ENCODE measurements at regions not wholly inside any gene's neighbourhood (a gene's known extent, or its start where the extent isn't known, plus 50 kb on each side); places are given as distances from the start of the nearest gene placed in this dataset.

GRCh38 chr12:91523831-91524230 is 341.2 kb upstream of the DCN start:
- no peak for TF ChIP-seq CTCF (IDR thresholded peaks at IDR 0.05; ENCODE audit: insufficient read depth, low read depth, low read length, missing control alignments)
- no peak for DNase-seq (ENCODE audit: low read depth)
- no peak overlapping the region for H3K4me3 ChIP-seq (ENCODE audit: low read depth, low read length)

GRCh38 chr12:91516695-91517047 is 334.1 kb upstream of the DCN start:
- TF ChIP-seq CTCF (IDR thresholded peaks at IDR 0.05; ENCODE audit: insufficient read depth, low read depth, low read length, missing control alignments): no peak

GRCh38 chr12:91515944-91516694 is 333.5 kb upstream of the DCN start:
- H3K4me3 ChIP-seq (ENCODE audit: low read depth, low read length): no peak overlapping the region
- no peak for TF ChIP-seq CTCF (IDR thresholded peaks at IDR 0.05; ENCODE audit: insufficient read depth, low read depth, low read length, missing control alignments)
- DNase-seq (ENCODE audit: low read depth): no peak

More at GRCh38 chr12:91516695-91517047, 334.1 kb upstream of the DCN start:
- H3K4me3 ChIP-seq (ENCODE audit: low read depth, low read length): no peak overlapping the region
- no peak for DNase-seq (ENCODE audit: low read depth)

GRCh38 chr12:91513313-91513712 is 330.7 kb upstream of the DCN start:
- no peak for DNase-seq (ENCODE audit: low read depth)
- TF ChIP-seq CTCF (IDR thresholded peaks at IDR 0.05; ENCODE audit: insufficient read depth, low read depth, low read length, missing control alignments): no peak
- no peak overlapping the region for H3K4me3 ChIP-seq (ENCODE audit: low read depth, low read length)

- TF ChIP-seq CTCF (IDR thresholded peaks at IDR 0.05; ENCODE audit: insufficient read depth, low read depth, low read length, missing control alignments): no peak
Measured at GRCh38 chr12:91511795-91512420, 329.3 kb upstream of the DCN start.

GRCh38 chr12:91507754-91508153 is 325.1 kb upstream of the DCN start:
- H3K4me3 ChIP-seq (ENCODE audit: low read depth, low read length): no peak overlapping the region
- DNase-seq (ENCODE audit: low read depth): no peak
- TF ChIP-seq CTCF (IDR thresholded peaks at IDR 0.05; ENCODE audit: insufficient read depth, low read depth, low read length, missing control alignments): no peak

More at GRCh38 chr12:91511795-91512420, 329.3 kb upstream of the DCN start:
- no peak overlapping the region for H3K4me3 ChIP-seq (ENCODE audit: low read depth, low read length)
- no peak for DNase-seq (ENCODE audit: low read depth)
